HG02973 (cell line): ENCODE measurements at regions not wholly inside any gene's neighbourhood (a gene's known extent, or its start where the extent isn't known, plus 50 kb on each side); places are given as distances from the start of the nearest gene placed in this dataset.

Experiments used
- ATAC-seq: cut with Tn5 transposase; IDR thresholded peaks from one replicate; pipeline ENCODE4 v1.9.1; 2021; ENCODE audit warnings: moderate library complexity; ENCODE audit not compliant: unreplicated experiment

GRCh38 chr14:47763188-47763854, 87.9 kb upstream of the MDGA2 start:
- no peak for ATAC-seq

GRCh38 chr14:47746986-47747385, 71.6 kb upstream of the MDGA2 start:
- ATAC-seq, result no peak

DNA sequence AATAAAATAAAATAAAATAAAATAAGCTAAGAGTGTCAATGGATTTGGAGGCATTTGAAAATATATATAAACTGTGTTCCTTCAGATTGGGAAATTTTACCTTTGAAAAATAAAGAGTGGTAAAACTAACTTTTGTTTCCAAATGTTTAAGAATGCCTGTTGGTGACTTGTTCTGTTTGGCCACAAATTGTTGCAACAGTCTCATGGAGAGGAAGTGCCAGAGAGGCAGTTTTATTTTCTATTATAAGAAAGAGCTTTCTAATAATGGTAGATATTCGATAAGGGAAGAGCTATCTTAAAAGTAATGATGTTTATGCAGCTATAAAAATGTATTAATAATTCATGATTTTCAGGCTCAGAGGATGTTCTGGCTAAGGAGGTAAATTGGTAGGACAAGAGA, 68.8 kb upstream of the MDGA2 start:
- ATAC-seq, result no peak

- no peak for ATAC-seq
Measured at GRCh38 chr14:47739541-47739940, 64.1 kb upstream of the MDGA2 start.

GRCh38 chr14:47730296-47730695, 54.9 kb upstream of the MDGA2 start:
- no peak for ATAC-seq
